ENCODE measurements at regions not wholly inside any gene's neighbourhood (a gene's known extent, or its start where the extent isn't known, plus 50 kb on each side); places are given as distances from the start of the nearest gene placed in this dataset.

DNA sequence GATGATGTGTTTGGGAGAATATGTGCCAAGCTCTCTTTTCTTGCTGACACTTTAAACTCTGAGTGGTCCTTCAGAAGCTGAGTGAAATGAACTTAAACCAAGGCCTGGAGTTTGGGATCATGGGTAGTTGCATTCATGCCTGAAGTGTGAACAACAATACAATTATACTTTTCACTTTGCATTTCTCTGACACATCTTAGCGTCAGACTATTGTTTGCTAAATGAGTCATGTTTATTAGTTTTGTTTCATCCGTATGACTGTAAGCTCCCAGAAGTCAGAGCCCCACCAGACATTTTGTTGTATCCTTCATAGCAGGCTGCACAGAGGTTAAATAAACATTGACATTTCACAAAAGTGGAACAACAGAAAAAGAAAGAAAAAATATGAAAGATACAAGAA, 542.6 kb downstream of the TUSC7 start (continued):
- TF ChIP-seq, protein P1, sequence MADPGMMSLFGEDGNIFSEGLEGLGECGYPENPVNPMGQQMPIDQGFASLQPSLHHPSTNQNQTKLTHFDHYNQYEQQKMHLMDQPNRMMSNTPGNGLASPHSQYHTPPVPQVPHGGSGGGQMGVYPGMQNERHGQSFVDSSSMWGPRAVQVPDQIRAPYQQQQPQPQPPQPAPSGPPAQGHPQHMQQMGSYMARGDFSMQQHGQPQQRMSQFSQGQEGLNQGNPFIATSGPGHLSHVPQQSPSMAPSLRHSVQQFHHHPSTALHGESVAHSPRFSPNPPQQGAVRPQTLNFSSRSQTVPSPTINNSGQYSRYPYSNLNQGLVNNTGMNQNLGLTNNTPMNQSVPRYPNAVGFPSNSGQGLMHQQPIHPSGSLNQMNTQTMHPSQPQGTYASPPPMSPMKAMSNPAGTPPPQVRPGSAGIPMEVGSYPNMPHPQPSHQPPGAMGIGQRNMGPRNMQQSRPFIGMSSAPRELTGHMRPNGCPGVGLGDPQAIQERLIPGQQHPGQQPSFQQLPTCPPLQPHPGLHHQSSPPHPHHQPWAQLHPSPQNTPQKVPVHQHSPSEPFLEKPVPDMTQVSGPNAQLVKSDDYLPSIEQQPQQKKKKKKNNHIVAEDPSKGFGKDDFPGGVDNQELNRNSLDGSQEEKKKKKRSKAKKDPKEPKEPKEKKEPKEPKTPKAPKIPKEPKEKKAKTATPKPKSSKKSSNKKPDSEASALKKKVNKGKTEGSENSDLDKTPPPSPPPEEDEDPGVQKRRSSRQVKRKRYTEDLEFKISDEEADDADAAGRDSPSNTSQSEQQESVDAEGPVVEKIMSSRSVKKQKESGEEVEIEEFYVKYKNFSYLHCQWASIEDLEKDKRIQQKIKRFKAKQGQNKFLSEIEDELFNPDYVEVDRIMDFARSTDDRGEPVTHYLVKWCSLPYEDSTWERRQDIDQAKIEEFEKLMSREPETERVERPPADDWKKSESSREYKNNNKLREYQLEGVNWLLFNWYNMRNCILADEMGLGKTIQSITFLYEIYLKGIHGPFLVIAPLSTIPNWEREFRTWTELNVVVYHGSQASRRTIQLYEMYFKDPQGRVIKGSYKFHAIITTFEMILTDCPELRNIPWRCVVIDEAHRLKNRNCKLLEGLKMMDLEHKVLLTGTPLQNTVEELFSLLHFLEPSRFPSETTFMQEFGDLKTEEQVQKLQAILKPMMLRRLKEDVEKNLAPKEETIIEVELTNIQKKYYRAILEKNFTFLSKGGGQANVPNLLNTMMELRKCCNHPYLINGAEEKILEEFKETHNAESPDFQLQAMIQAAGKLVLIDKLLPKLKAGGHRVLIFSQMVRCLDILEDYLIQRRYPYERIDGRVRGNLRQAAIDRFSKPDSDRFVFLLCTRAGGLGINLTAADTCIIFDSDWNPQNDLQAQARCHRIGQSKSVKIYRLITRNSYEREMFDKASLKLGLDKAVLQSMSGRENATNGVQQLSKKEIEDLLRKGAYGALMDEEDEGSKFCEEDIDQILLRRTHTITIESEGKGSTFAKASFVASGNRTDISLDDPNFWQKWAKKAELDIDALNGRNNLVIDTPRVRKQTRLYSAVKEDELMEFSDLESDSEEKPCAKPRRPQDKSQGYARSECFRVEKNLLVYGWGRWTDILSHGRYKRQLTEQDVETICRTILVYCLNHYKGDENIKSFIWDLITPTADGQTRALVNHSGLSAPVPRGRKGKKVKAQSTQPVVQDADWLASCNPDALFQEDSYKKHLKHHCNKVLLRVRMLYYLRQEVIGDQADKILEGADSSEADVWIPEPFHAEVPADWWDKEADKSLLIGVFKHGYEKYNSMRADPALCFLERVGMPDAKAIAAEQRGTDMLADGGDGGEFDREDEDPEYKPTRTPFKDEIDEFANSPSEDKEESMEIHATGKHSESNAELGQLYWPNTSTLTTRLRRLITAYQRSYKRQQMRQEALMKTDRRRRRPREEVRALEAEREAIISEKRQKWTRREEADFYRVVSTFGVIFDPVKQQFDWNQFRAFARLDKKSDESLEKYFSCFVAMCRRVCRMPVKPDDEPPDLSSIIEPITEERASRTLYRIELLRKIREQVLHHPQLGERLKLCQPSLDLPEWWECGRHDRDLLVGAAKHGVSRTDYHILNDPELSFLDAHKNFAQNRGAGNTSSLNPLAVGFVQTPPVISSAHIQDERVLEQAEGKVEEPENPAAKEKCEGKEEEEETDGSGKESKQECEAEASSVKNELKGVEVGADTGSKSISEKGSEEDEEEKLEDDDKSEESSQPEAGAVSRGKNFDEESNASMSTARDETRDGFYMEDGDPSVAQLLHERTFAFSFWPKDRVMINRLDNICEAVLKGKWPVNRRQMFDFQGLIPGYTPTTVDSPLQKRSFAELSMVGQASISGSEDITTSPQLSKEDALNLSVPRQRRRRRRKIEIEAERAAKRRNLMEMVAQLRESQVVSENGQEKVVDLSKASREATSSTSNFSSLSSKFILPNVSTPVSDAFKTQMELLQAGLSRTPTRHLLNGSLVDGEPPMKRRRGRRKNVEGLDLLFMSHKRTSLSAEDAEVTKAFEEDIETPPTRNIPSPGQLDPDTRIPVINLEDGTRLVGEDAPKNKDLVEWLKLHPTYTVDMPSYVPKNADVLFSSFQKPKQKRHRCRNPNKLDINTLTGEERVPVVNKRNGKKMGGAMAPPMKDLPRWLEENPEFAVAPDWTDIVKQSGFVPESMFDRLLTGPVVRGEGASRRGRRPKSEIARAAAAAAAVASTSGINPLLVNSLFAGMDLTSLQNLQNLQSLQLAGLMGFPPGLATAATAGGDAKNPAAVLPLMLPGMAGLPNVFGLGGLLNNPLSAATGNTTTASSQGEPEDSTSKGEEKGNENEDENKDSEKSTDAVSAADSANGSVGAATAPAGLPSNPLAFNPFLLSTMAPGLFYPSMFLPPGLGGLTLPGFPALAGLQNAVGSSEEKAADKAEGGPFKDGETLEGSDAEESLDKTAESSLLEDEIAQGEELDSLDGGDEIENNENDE (IDR thresholded peaks at IDR 0.05; ENCODE audit: insufficient replicate concordance, low read length) = no peak
- no peak for TF ChIP-seq KDM1A (IDR thresholded peaks at IDR 0.05; ENCODE audit: borderline replicate concordance, low read length)
- TF ChIP-seq TAF7 (optimal IDR thresholded peaks at IDR 0.05; ENCODE audit: borderline replicate concordance, low read depth, low read length) = no peak
- no peak for TF ChIP-seq CHD2 (IDR thresholded peaks at IDR 0.05; ENCODE audit: low read length)
- TF ChIP-seq POU5F1 (IDR thresholded peaks at IDR 0.05; ENCODE audit: low read depth, low read length) = no peak
- TF ChIP-seq JUN (IDR thresholded peaks at IDR 0.05; ENCODE audit: low read depth, low read length) = no peak
- TF ChIP-seq EGR1 (IDR thresholded peaks at IDR 0.05; ENCODE audit: borderline replicate concordance, low read depth, low read length) = no peak
